Jurkat, Clone E6-1 (cell line): ENCODE measurements at regions not wholly inside any gene's neighbourhood (a gene's known extent, or its start where the extent isn't known, plus 50 kb on each side); places are given as distances from the start of the nearest gene placed in this dataset.
"Not testable (repeated sequence)": the region's sequence is repeated elsewhere in the genome, so short reads cannot be mapped to it uniquely, and the experiment has no call there.

Source experiments
- DNase-seq: peaks from one replicate; pipeline ENCODE4 v3.0.0-alpha.2; 2011; ENCODE audit warnings: low read depth, low spot score
- H3K4me3 ChIP-seq: 2 replicates; pipeline ENCODE4 v1.5.1; 2011; ENCODE audit warnings: mild to moderate bottlenecking, low read length, control low read depth, moderate library complexity

- H3K4me3 ChIP-seq: no peak overlapping the region
- no peak for DNase-seq
Measured at GRCh38 chr12:5096241-5096924, 52.7 kb downstream of the KCNA5 start.

- H3K4me3 ChIP-seq: no peak overlapping the region
- DNase-seq: no peak
Measured at GRCh38 chr12:5097786-5098185, 54.1 kb downstream of the KCNA5 start.

GRCh38 chr12:5099136-5099535, 55.5 kb downstream of the KCNA5 start:
- H3K4me3 ChIP-seq: no peak overlapping the region
- no peak for DNase-seq

- no peak for DNase-seq
- no peak overlapping the region for H3K4me3 ChIP-seq
Measured at GRCh38 chr12:5099591-5099990, 55.9 kb downstream of the KCNA5 start.

- DNase-seq: no peak
- no peak overlapping the region for H3K4me3 ChIP-seq
Measured at GRCh38 chr12:5101686-5102085, 58.0 kb downstream of the KCNA5 start.

- no peak for DNase-seq
- no peak overlapping the region for H3K4me3 ChIP-seq
Measured at GRCh38 chr12:5102261-5102789, 58.6 kb downstream of the KCNA5 start.

GRCh38 chr12:5102806-5103205, 59.1 kb downstream of the KCNA5 start:
- H3K4me3 ChIP-seq: no peak overlapping the region
- DNase-seq: no peak

- H3K4me3 ChIP-seq: no peak overlapping the region
- no peak for DNase-seq
Measured at GRCh38 chr12:5110345-5110744, 66.7 kb downstream of the KCNA5 start.

- H3K4me3 ChIP-seq: no peak overlapping the region
- DNase-seq: no peak
Measured at GRCh38 chr12:5114436-5114835, 70.8 kb downstream of the KCNA5 start.

- DNase-seq, H3K4me3 ChIP-seq: not testable (repeated sequence)
Measured at GRCh38 chr12:5121784-5122183, 78.1 kb downstream of the KCNA5 start.

- not testable (repeated sequence) for DNase-seq, H3K4me3 ChIP-seq
Measured at GRCh38 chr12:5122256-5122831, 78.7 kb downstream of the KCNA5 start.

- DNase-seq: no peak
- no peak overlapping the region for H3K4me3 ChIP-seq
Measured at GRCh38 chr12:5123921-5124320, 80.2 kb downstream of the KCNA5 start.

- no peak for DNase-seq
- H3K4me3 ChIP-seq: no peak overlapping the region
Measured at GRCh38 chr12:5124401-5124800, 80.7 kb downstream of the KCNA5 start.

- H3K4me3 ChIP-seq: no peak overlapping the region
- no peak for DNase-seq
Measured at GRCh38 chr12:5134861-5135525, 91.3 kb downstream of the KCNA5 start.

GRCh38 chr12:5138256-5138655, 94.6 kb downstream of the KCNA5 start:
- DNase-seq: no peak
- H3K4me3 ChIP-seq: no peak overlapping the region

- H3K4me3 ChIP-seq: no peak overlapping the region
- no peak for DNase-seq
Measured at GRCh38 chr12:5138845-5139244, 95.2 kb downstream of the KCNA5 start.

- no peak overlapping the region for H3K4me3 ChIP-seq
- no peak for DNase-seq
Measured at GRCh38 chr12:5139751-5140150, 96.1 kb downstream of the KCNA5 start.

- DNase-seq: no peak
- H3K4me3 ChIP-seq: no peak overlapping the region
Measured at GRCh38 chr12:5140190-5140589, 96.5 kb downstream of the KCNA5 start.

GRCh38 chr12:5148880-5149279, 105.2 kb downstream of the KCNA5 start:
- H3K4me3 ChIP-seq: no peak overlapping the region
- no peak for DNase-seq

- no peak for DNase-seq
- H3K4me3 ChIP-seq: no peak overlapping the region
Measured at GRCh38 chr12:5154091-5154490, 110.4 kb downstream of the KCNA5 start.
